PC-3 (cell line): ENCODE measurements at regions not wholly inside any gene's neighbourhood (a gene's known extent, or its start where the extent isn't known, plus 50 kb on each side); places are given as distances from the start of the nearest gene placed in this dataset.

Source experiments
- ATAC-seq: fragments of 200-7000 bp; cut with Tn5 transposase; 2 replicates; pipeline ENCODE4 v1.9.1; 2020; ENCODE audit warnings: mild to moderate bottlenecking, moderate library complexity
- BruUV-seq: library from RNA; stranded (reverse); fragments of 400-500 nt; replicated peaks from 2 replicates; lab custom pipeline; 2021; lab: Mats Ljungman, UMichigan
- CTCF ChIA-PET: fragments of 300-600 bp; sonication (Branson Sonifier 250); formaldehyde crosslinking; loops from one replicate; lab custom pipeline; 2022; ENCODE audit warnings: antibody characterized with exemption; lab: Charles Lee
- POLR2A ChIA-PET: fragments of 300-600 bp; sonication (Branson Sonifier 250); formaldehyde crosslinking; loops from one replicate; lab custom pipeline; 2022; ENCODE audit warnings: antibody characterized with exemption; ENCODE audit not compliant: unreplicated experiment; lab: Charles Lee
- DNase-seq: peaks from one replicate; pipeline ENCODE4 v3.0.0-alpha.2; 2015
- H2AFZ ChIP-seq: fragments of 300-600 bp; sonication (generic); 2 replicates; pipeline ENCODE4 v1.6.0; 2016; ENCODE audit warnings: antibody characterized with exemption, low read length
- H3F3A ChIP-seq: fragments of 300-600 bp; sonication (generic); one replicate; pipeline ENCODE4 v1.6.0; 2017; ENCODE audit warnings: antibody characterized with exemption, low read length, control low read depth, mild to moderate bottlenecking; ENCODE audit not compliant: unreplicated experiment
- H3K27ac ChIP-seq: fragments of 300-600 bp; sonication (generic); 2 replicates; pipeline ENCODE4 v1.5.1; 2016; ENCODE audit warnings: mild to moderate bottlenecking, low read length
- H3K27me3 ChIP-seq: fragments of 300-600 bp; sonication (generic); 2 replicates; pipeline ENCODE4 v1.6.1; 2016; ENCODE audit warnings: low read length, mixed read lengths
- H3K36me3 ChIP-seq: fragments of 300-600 bp; sonication (generic); 2 replicates; pipeline ENCODE4 v1.6.1; 2016; ENCODE audit warnings: low read depth, mixed run types, low read length, mixed read lengths
- H3K4me1 ChIP-seq: fragments of 300-600 bp; sonication (generic); 2 replicates; pipeline ENCODE4 v1.5.1; 2016; ENCODE audit warnings: low read length; ENCODE audit not compliant: insufficient read depth
- H3K4me2 ChIP-seq: fragments of 300-600 bp; sonication (generic); 2 replicates; pipeline ENCODE4 v1.6.0; 2016; ENCODE audit warnings: low read length
- H3K4me3 ChIP-seq: fragments of 300-600 bp; sonication (generic); 2 replicates; pipeline ENCODE4 v1.5.1; 2016; ENCODE audit warnings: mild to moderate bottlenecking, low read length, mixed read lengths
- H3K79me2 ChIP-seq: fragments of 300-600 bp; sonication (generic); 2 replicates; pipeline ENCODE4 v1.6.1; 2017; ENCODE audit warnings: low read length, mixed read lengths
- H3K9ac ChIP-seq: fragments of 300-600 bp; sonication (generic); 2 replicates; pipeline ENCODE4 v1.6.0; 2016; ENCODE audit warnings: mild to moderate bottlenecking, low read length
- H3K9me2 ChIP-seq: fragments of 300-600 bp; sonication (generic); replicated peaks from 2 replicates; pipeline ENCODE4 v1.6.1; 2016; ENCODE audit warnings: mixed run types, low read length, mixed read lengths
- H3K9me3 ChIP-seq: fragments of 300-600 bp; sonication (generic); 2 replicates; pipeline ENCODE4 v1.6.1; 2016; ENCODE audit warnings: low read length, mixed read lengths
- H4K20me1 ChIP-seq: fragments of 300-600 bp; sonication (generic); 2 replicates; pipeline ENCODE4 v1.6.1; 2016; ENCODE audit warnings: low read length, mixed read lengths
- EZH2 ChIP-seq: fragments of 300-600 bp; sonication (generic); IDR thresholded peaks from one replicate; pipeline ENCODE4 v1.6.1; 2017; ENCODE audit warnings: antibody characterized with exemption, mild to moderate bottlenecking, low read length; ENCODE audit not compliant: unreplicated experiment
- EZH2phosphoT487 ChIP-seq: fragments of 300-600 bp; sonication (generic); IDR thresholded peaks from 2 replicates; pipeline ENCODE4 v1.6.1; 2018; ENCODE audit warnings: mild to moderate bottlenecking, antibody characterized with exemption, low read length, borderline replicate concordance
- intact Hi-C: fragments of 100-400 bp; cut with micrococcal nuclease; formaldehyde crosslinking; loops from 2 replicates; pipeline ENCODE4 v1.9.0; 2023
- TF ChIP-seq, protein P1 (sequence below): fragments of 300-600 bp; sonication (generic); conservative IDR thresholded peaks from 2 replicates; pipeline ENCODE4 v1.5.1; 2017; ENCODE audit warnings: antibody characterized with exemption, low read depth, mild to moderate bottlenecking, low read length

DNA sequence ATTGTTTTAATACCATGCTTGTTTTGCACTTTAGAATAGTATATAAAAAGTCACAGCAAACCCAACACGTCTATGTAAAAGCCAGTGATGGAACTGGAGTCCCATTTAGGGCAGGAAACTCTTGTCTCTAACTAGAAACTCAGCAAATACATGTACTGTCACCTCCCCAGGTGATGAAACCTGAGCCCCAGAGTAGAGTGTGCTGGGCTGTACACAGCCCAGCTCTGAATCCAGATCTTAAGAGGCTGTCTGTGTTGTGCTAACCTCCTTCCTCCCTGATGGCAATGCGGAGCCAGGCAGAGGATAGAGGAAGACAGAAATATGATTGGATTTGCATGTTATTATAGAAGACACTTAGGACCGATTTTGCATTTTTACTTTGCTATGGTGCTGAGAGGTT is 317.5 kb upstream of the TRIB2 start:
- intact Hi-C loops: no loop called here
- H3K4me3 ChIP-seq: no peak overlapping the region

DNA sequence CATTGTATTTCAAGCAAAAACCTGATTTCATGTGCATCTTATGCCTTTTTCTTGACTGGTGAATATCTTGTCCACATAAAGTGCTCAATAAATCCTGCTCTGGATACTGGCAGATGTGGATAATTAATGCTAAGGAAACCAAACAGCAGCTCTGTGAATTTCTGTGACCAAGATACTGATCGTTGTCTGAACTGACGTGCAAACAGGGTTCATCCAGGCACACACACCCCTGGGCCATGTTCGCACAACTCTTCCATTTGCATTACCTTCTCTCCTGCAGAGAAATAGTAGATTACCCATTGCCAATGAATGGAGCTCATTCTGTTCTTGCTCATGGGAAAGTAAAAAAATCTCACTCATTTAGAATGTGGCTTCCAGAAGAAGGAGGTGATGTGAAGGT is 316.2 kb upstream of the TRIB2 start:
- no peaks in the 10 kb centered on the region for H3K9me3 ChIP-seq
- TF ChIP-seq EZH2phosphoT487: no peak
- TF ChIP-seq EZH2: no peak
- TF ChIP-seq, protein P1, sequence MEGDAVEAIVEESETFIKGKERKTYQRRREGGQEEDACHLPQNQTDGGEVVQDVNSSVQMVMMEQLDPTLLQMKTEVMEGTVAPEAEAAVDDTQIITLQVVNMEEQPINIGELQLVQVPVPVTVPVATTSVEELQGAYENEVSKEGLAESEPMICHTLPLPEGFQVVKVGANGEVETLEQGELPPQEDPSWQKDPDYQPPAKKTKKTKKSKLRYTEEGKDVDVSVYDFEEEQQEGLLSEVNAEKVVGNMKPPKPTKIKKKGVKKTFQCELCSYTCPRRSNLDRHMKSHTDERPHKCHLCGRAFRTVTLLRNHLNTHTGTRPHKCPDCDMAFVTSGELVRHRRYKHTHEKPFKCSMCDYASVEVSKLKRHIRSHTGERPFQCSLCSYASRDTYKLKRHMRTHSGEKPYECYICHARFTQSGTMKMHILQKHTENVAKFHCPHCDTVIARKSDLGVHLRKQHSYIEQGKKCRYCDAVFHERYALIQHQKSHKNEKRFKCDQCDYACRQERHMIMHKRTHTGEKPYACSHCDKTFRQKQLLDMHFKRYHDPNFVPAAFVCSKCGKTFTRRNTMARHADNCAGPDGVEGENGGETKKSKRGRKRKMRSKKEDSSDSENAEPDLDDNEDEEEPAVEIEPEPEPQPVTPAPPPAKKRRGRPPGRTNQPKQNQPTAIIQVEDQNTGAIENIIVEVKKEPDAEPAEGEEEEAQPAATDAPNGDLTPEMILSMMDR: no peak
- H3K4me2 ChIP-seq: no peak overlapping the region
- no peak overlapping the region for H3K4me3 ChIP-seq
- H2AFZ ChIP-seq: no peak overlapping the region
- intact Hi-C loops: no loop called here
- H3K9ac ChIP-seq: no peak overlapping the region
- H3K9me2 ChIP-seq: no peaks in the 10 kb centered on the region
- CTCF ChIA-PET: no interaction called here
- ATAC-seq (no peak), DNase-seq (no peak)
- H3K79me2 ChIP-seq: no peaks in the 10 kb centered on the region
- POLR2A ChIA-PET: no interaction called here
- no peak overlapping the region for H3K27ac ChIP-seq
- H4K20me1 ChIP-seq: no peaks in the 10 kb centered on the region
- no TSS peak for BruUV-seq
- no peaks in the 10 kb centered on the region for H3K36me3 ChIP-seq
- H3F3A ChIP-seq: no peaks in the 10 kb centered on the region
- no peaks in the 10 kb centered on the region for H3K27me3 ChIP-seq
- H3K4me1 ChIP-seq: peaks cover 4% of the 10 kb centered on the region; the same call in 1 of the 2 replicates

More for the DNA sequence above, 317.5 kb upstream of the TRIB2 start:
- no peak overlapping the region for H3K27ac ChIP-seq
- TF ChIP-seq EZH2phosphoT487: no peak
- no peak for TF ChIP-seq EZH2
- TF ChIP-seq, protein P1: no peak
- no peaks in the 10 kb centered on the region for H3K79me2 ChIP-seq
- no peak overlapping the region for H3K4me2 ChIP-seq
- ChIA-PET POLR2A (interaction anchor here (0.6 kb wide), 1 partner anchor 761 kb away, joined by 6 read pairs; no protein-coding TSS in a partner anchor), CTCF (no interaction called here)
- no peaks in the 10 kb centered on the region for H3K36me3 ChIP-seq
- no peaks in the 10 kb centered on the region for H3K9me3 ChIP-seq
- no peaks in the 10 kb centered on the region for H3F3A ChIP-seq
- H2AFZ ChIP-seq: no peak overlapping the region
- DNase-seq: peak; percentile 14
- no peaks in the 10 kb centered on the region for H3K9me2 ChIP-seq
- no TSS peak for BruUV-seq
- H3K27me3 ChIP-seq: no peaks in the 10 kb centered on the region
- no peak for ATAC-seq
- no peaks in the 10 kb centered on the region for H4K20me1 ChIP-seq
- H3K9ac ChIP-seq: no peak overlapping the region
- H3K4me1 ChIP-seq: peaks cover 4% of the 10 kb centered on the region; the same call in 1 of the 2 replicates

DNA sequence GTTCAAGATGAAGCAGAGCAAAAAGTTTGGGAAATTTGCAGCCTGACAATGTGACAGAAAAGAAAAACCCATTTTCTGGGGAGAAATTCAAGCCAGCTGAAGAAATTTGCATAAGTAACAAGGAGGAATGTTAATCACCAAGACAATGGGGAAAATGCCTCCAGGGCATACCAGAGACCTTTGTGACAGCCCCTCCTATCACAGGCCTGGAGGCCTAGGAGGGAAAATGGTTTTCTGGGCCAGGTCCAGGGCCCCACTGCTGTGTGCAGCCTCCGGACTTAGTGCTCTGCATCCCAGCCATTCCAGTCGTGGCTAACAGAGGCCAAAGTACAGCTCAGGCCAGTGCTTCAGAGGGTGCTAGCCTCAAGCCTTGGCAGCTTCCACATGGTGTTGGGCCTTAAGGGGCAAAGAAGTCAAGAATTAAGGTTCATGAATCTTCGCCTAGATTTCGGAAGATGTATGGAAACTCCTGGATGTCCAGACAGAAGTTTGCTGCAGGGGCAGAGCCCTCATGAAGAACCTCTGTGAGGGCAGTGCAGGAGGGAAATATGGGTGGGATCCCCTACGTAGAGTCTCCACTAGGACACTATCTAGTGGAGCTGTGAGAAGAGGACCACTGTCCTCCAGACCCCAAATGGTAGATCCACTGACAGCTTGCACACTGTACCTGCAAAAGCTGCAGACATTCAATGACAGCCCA is 314.1 kb upstream of the TRIB2 start:
- H3K9me2 ChIP-seq: no peaks in the 10 kb centered on the region
- H3K27me3 ChIP-seq: no peaks in the 10 kb centered on the region
- H3K9me3 ChIP-seq: no peaks in the 10 kb centered on the region
- no peak overlapping the region for H3K9ac ChIP-seq
- H3K27ac ChIP-seq: no peak overlapping the region
- DNase-seq (no peak), ATAC-seq (no peak)
- no peaks in the 10 kb centered on the region for H4K20me1 ChIP-seq
- no peaks in the 10 kb centered on the region for H3K79me2 ChIP-seq
- H3K4me1 ChIP-seq: peaks cover 4% of the 10 kb centered on the region; the same call in 1 of the 2 replicates
- no peak overlapping the region for H3K4me2 ChIP-seq
- no TSS peak for BruUV-seq
- intact Hi-C loops: no loop called here
- H3F3A ChIP-seq: no peaks in the 10 kb centered on the region
- ChIA-PET CTCF (no interaction called here), POLR2A (no interaction called here)
- no peaks in the 10 kb centered on the region for H3K36me3 ChIP-seq
- H2AFZ ChIP-seq: no peak overlapping the region
- H3K4me3 ChIP-seq: no peak overlapping the region
- TF ChIP-seq EZH2phosphoT487 (no peak), EZH2 (no peak)
- TF ChIP-seq, protein P1: no peak
